WTC11 (cell line): ENCODE measurements at regions not wholly inside any gene's neighbourhood (a gene's known extent, or its start where the extent isn't known, plus 50 kb on each side); places are given as distances from the start of the nearest gene placed in this dataset.

Experiments
- AFF4 ChIP-seq: sonication (generic); formaldehyde crosslinking; IDR thresholded peaks from 2 replicates; pipeline ENCODE4 v1.8.1; 2023; ENCODE audit warnings: mild to moderate bottlenecking, missing genetic modification reagents, borderline replicate concordance
- CREB1 ChIP-seq: sonication (generic); formaldehyde crosslinking; IDR thresholded peaks from 2 replicates; pipeline ENCODE4 v1.8.0; 2023; ENCODE audit warnings: mild to moderate bottlenecking, missing genetic modification reagents
- CTCF ChIP-seq: fragments of 200-600 bp; IDR thresholded peaks from 2 replicates; pipeline ENCODE4 v1.8.0; 2022; ENCODE audit warnings: antibody characterized with exemption
- ELF4 ChIP-seq: sonication (generic); formaldehyde crosslinking; IDR thresholded peaks from 2 replicates; pipeline ENCODE4 v1.8.1; 2022; ENCODE audit warnings: low read depth, mild to moderate bottlenecking, moderate library complexity, missing genetic modification reagents
- KAT7 ChIP-seq: sonication (generic); formaldehyde crosslinking; IDR thresholded peaks from 2 replicates; pipeline ENCODE4 v1.8.1; 2023; ENCODE audit warnings: missing genetic modification reagents, mild to moderate bottlenecking, borderline replicate concordance
- MLX ChIP-seq: sonication (generic); formaldehyde crosslinking; IDR thresholded peaks from 2 replicates; pipeline ENCODE4 v1.8.1; 2023; ENCODE audit warnings: mild to moderate bottlenecking, missing genetic modification reagents, moderate library complexity
- MYBL2 ChIP-seq: sonication (generic); formaldehyde crosslinking; IDR thresholded peaks from 2 replicates; pipeline ENCODE4 v1.8.1; 2023; ENCODE audit warnings: mild to moderate bottlenecking, moderate library complexity, missing genetic modification reagents
- NFYB ChIP-seq: sonication (generic); formaldehyde crosslinking; conservative IDR thresholded peaks from 2 replicates; pipeline ENCODE4 v1.8.0; 2022; ENCODE audit warnings: low read depth, missing genetic modification reagents
- NR2C2 ChIP-seq: sonication (generic); formaldehyde crosslinking; IDR thresholded peaks from 2 replicates; pipeline ENCODE4 v1.8.0; 2022; ENCODE audit warnings: mild to moderate bottlenecking, missing genetic modification reagents
- SMAD3 ChIP-seq: sonication (generic); formaldehyde crosslinking; IDR thresholded peaks from 2 replicates; pipeline ENCODE4 v1.8.0; 2022; ENCODE audit warnings: missing genetic modification reagents, mild to moderate bottlenecking, borderline replicate concordance
- SOX15 ChIP-seq: fragments of 250-450 bp; sonication (Bioruptor Pico); IDR thresholded peaks from 2 replicates; pipeline ENCODE4 v1.9.0; 2021; ENCODE audit warnings: mild to moderate bottlenecking
- TEAD1 ChIP-seq: sonication (generic); formaldehyde crosslinking; IDR thresholded peaks from 2 replicates; pipeline ENCODE4 v1.8.0; 2022; ENCODE audit warnings: mild to moderate bottlenecking, missing genetic modification reagents
- ZNF232 ChIP-seq: sonication (generic); formaldehyde crosslinking; IDR thresholded peaks from 2 replicates; pipeline ENCODE4 v1.8.0; 2022; ENCODE audit warnings: mild to moderate bottlenecking, missing genetic modification reagents
- ZNF317 ChIP-seq: sonication (generic); formaldehyde crosslinking; IDR thresholded peaks from 2 replicates; pipeline ENCODE4 v1.8.1; 2023; ENCODE audit warnings: low read depth, mild to moderate bottlenecking, moderate library complexity, missing genetic modification reagents, borderline replicate concordance

- no peak for TF ChIP-seq CTCF
- TF ChIP-seq ZNF232 (CRISPR knock-in tag), result no peak
- no peak for TF ChIP-seq CREB1 (CRISPR knock-in tag)
- TF ChIP-seq ZNF317, result no peak
- no peak for TF ChIP-seq ELF4 (CRISPR knock-in tag)
- TF ChIP-seq MYBL2 (CRISPR knock-in tag), result no peak
- no peak for TF ChIP-seq AFF4 (CRISPR knock-in tag)
- TF ChIP-seq NFYB (CRISPR knock-in tag), result no peak
- no peak for TF ChIP-seq MLX (CRISPR knock-in tag)
- no peak for TF ChIP-seq KAT7 (CRISPR knock-in tag)
- TF ChIP-seq TEAD1 (CRISPR knock-in tag), result no peak
- TF ChIP-seq NR2C2 (CRISPR knock-in tag), result no peak
- no peak for TF ChIP-seq SMAD3
- TF ChIP-seq SOX15, result no peak
Observed at GRCh38 chrX:122187069-122187713, 996.9 kb upstream of the GRIA3 start.
